ENCODE measurements at regions not wholly inside any gene's neighbourhood (a gene's known extent, or its start where the extent isn't known, plus 50 kb on each side); places are given as distances from the start of the nearest gene placed in this dataset.

GRCh38 chr5:174446446-174446845 lies 277.9 kb upstream of the MSX2 start:
- H3K27ac ChIP-seq (ENCODE audit: low read depth, low read length) = no peak overlapping the region
- Mint-ChIP-seq H3K27me3 (ENCODE audit: insufficient read depth) (peaks cover 21% of the 10 kb centered on the region), H3K4me1 (peaks cover 2% of the 10 kb centered on the region), H3K27ac (no peak overlapping the region), H3K9me3 (peaks cover 23% of the 10 kb centered on the region), H3K4me3 (no peak overlapping the region), H3K36me3 (ENCODE audit: low read depth) (no peaks in the 10 kb centered on the region)
- H3K9ac ChIP-seq (ENCODE audit: extremely low read depth, low read length, poor library complexity, severe bottlenecking) = no peak overlapping the region
- WGBS, 2 experiments (ENCODE audit: insufficient coverage in 1 of 2, insufficient read length in 1 of 2) = 74 to 90% methylated on average over 6 of the region's 6 CpGs
- no peak overlapping the region for H3K4me3 ChIP-seq (ENCODE audit: low read length)
- H3K9me3 ChIP-seq (ENCODE audit: control insufficient read depth, low read length) = peaks cover 24% of the 10 kb centered on the region
- TF ChIP-seq, protein P1, sequence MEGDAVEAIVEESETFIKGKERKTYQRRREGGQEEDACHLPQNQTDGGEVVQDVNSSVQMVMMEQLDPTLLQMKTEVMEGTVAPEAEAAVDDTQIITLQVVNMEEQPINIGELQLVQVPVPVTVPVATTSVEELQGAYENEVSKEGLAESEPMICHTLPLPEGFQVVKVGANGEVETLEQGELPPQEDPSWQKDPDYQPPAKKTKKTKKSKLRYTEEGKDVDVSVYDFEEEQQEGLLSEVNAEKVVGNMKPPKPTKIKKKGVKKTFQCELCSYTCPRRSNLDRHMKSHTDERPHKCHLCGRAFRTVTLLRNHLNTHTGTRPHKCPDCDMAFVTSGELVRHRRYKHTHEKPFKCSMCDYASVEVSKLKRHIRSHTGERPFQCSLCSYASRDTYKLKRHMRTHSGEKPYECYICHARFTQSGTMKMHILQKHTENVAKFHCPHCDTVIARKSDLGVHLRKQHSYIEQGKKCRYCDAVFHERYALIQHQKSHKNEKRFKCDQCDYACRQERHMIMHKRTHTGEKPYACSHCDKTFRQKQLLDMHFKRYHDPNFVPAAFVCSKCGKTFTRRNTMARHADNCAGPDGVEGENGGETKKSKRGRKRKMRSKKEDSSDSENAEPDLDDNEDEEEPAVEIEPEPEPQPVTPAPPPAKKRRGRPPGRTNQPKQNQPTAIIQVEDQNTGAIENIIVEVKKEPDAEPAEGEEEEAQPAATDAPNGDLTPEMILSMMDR (conservative IDR thresholded peaks at IDR 0.05) = no peak
- H3K4me1 ChIP-seq (ENCODE audit: control insufficient read depth, insufficient read depth, low read length) = no peaks in the 10 kb centered on the region
- H3K27me3 ChIP-seq (ENCODE audit: control insufficient read depth, insufficient read depth, low read length, poor library complexity, severe bottlenecking) = no peaks in the 10 kb centered on the region
- no peaks in the 10 kb centered on the region for H3K36me3 ChIP-seq (ENCODE audit: control insufficient read depth, insufficient read depth, low read length)
- DNase-seq = no peak

- peaks cover 23% of the 10 kb centered on the region for H3K9me3 Mint-ChIP-seq
- Histone ChIP-seq H3K27ac (ENCODE audit: low read depth, low read length) (no peak overlapping the region), H3K27me3 (ENCODE audit: control insufficient read depth, insufficient read depth, low read length, poor library complexity, severe bottlenecking) (no peaks in the 10 kb centered on the region), H3K4me1 (ENCODE audit: control insufficient read depth, insufficient read depth, low read length) (no peaks in the 10 kb centered on the region), H3K36me3 (ENCODE audit: control insufficient read depth, insufficient read depth, low read length) (no peaks in the 10 kb centered on the region), H3K9me3 (ENCODE audit: control insufficient read depth, low read length) (peaks cover 24% of the 10 kb centered on the region), H3K4me3 (ENCODE audit: low read length) (no peak overlapping the region), H3K9ac (ENCODE audit: extremely low read depth, low read length, poor library complexity, severe bottlenecking) (no peak overlapping the region)
- no peak overlapping the region for H3K4me3 Mint-ChIP-seq
- H3K36me3 Mint-ChIP-seq (ENCODE audit: low read depth) = no peaks in the 10 kb centered on the region
- no peak overlapping the region for H3K27ac Mint-ChIP-seq
- TF ChIP-seq, protein P1 (conservative IDR thresholded peaks at IDR 0.05) = no peak
- 89 to 90% methylated on average over 7 to 10 of the region's 10 CpGs for WGBS, 2 experiments (ENCODE audit: insufficient coverage in 1 of 2, insufficient read length in 1 of 2)
- H3K27me3 Mint-ChIP-seq (ENCODE audit: insufficient read depth) = peaks cover 16% of the 10 kb centered on the region
- H3K4me1 Mint-ChIP-seq = peaks cover 2% of the 10 kb centered on the region
- no peak for DNase-seq
Observed at GRCh38 chr5:174446988-174447387, 277.4 kb upstream of the MSX2 start.

- H3K27me3 Mint-ChIP-seq (ENCODE audit: insufficient read depth) = peaks cover 10% of the 10 kb centered on the region
- peaks cover 2% of the 10 kb centered on the region for H3K4me1 Mint-ChIP-seq
- DNase-seq = no peak
- H3K27ac Mint-ChIP-seq = no peak overlapping the region
- peaks cover 20% of the 10 kb centered on the region for H3K9me3 Mint-ChIP-seq
- TF ChIP-seq, protein P1 (conservative IDR thresholded peaks at IDR 0.05) = no peak
- Histone ChIP-seq H3K4me3 (ENCODE audit: low read length) (no peak overlapping the region), H3K9ac (ENCODE audit: extremely low read depth, low read length, poor library complexity, severe bottlenecking) (no peak overlapping the region), H3K27ac (ENCODE audit: low read depth, low read length) (no peak overlapping the region), H3K27me3 (ENCODE audit: control insufficient read depth, insufficient read depth, low read length, poor library complexity, severe bottlenecking) (no peaks in the 10 kb centered on the region), H3K4me1 (ENCODE audit: control insufficient read depth, insufficient read depth, low read length) (no peaks in the 10 kb centered on the region), H3K36me3 (ENCODE audit: control insufficient read depth, insufficient read depth, low read length) (no peaks in the 10 kb centered on the region), H3K9me3 (ENCODE audit: control insufficient read depth, low read length) (peaks cover 24% of the 10 kb centered on the region)
- H3K4me3 Mint-ChIP-seq = no peak overlapping the region
- H3K36me3 Mint-ChIP-seq (ENCODE audit: low read depth) = no peaks in the 10 kb centered on the region
- WGBS, 2 experiments (ENCODE audit: insufficient coverage in 1 of 2, insufficient read length in 1 of 2) = 93 to 95% methylated on average over 4 of the region's 4 CpGs
Observed at GRCh38 chr5:174448041-174448440, 276.3 kb upstream of the MSX2 start.

Measured in endodermal cell (in vitro differentiated cells).